ENCODE measurements at regions not wholly inside any gene's neighbourhood (a gene's known extent, or its start where the extent isn't known, plus 50 kb on each side); places are given as distances from the start of the nearest gene placed in this dataset.
A peak's percentile ranks its signal among the peaks of the same experiment; 100 is the strongest.

DNA sequence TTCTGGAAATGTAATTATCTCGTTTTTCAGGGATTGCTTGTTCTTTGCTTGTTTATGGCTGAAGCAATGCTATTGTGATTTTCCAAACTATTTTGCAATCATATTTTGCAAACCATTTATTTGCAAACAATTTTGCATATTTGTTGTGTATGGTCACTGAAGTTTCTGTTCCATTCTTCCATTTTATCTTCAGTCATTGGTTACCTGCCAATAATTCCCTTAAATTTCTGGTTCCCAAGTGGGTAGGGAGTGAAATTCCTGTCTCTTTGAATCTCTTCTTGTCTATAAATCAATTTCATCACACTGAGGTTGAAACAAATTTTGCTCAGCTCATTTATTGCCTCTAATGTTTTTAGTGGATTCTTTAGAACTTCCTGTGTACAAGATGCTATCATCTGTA is 401.7 kb upstream of the VWC2 start:
- no peak for DNase-seq (ENCODE audit: low spot score)

GRCh38 chr7:49376817-49377375 is 396.5 kb upstream of the VWC2 start:
- no peak for DNase-seq (ENCODE audit: low spot score)

DNA sequence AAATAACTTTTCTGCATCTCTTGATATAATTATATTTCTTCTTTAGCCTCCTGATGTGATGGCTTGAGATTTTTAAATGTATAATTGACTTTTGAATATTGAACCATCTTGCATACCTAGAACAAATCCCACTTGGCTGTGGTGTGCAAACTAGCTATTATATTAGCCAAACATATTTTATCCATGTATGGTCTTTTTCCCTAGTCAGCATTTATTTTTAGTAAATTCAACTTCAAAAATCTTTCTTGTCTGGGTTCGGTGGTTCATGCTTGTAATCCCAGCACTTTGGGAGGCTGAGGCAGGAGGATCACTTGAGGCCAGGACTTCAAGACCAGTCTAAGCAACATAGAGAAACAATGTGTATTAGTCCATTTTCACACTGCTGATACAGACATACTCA is 386.6 kb upstream of the VWC2 start:
- no peak for DNase-seq (ENCODE audit: low spot score)

DNA sequence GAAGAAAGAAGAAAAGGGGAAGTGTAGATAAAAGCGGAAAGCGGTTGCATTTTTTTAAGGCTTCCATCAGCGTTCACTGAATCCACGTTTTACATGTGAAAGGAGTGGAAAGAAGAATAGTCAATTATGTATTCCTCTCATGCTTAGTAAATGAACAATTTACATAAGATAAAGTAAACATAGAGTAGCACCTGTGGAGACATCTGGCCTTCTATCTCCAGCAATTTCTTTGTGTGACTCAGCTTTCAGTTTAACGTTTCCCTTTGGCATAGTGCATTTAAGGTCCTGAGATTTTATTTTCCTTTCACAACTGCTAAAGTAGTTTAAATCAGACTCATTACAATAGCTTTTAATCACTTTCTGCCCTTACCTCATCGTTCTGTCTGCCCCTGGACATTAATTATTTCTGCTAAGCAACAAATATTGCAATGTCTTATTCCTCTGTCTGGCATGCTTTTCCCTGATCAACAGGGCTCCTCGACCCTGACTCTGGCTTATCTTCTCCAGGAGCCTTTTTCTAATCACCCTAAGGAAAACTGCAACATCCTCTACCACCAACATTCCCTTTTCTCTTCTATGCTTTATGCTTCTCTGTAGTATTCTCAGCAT is 383.5 kb upstream of the VWC2 start:
- DNase-seq (ENCODE audit: low spot score) = no peak

GRCh38 chr7:49396229-49396628 is 377.2 kb upstream of the VWC2 start:
- no peak for DNase-seq (ENCODE audit: low spot score)

DNA sequence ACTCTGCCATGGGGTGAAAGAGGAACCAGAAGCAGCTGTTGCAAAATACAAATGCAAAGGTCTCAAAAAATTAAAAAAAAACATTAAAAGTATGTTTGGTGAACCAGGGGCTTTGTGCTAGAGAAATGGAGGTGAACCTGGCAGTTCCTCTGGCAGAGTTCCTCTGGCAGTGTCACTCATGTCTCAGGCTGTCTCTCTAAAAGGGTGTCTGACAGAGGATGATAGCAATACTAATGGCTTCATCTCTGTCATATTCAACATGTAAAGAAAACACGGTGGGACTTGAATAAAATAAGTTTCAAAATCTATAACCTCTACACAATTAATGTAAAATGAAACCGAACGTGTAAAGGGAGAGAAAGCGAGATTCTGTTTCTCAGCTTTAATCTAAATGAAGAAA is 375.7 kb upstream of the VWC2 start:
- DNase-seq (ENCODE audit: low spot score) = no peak

DNA sequence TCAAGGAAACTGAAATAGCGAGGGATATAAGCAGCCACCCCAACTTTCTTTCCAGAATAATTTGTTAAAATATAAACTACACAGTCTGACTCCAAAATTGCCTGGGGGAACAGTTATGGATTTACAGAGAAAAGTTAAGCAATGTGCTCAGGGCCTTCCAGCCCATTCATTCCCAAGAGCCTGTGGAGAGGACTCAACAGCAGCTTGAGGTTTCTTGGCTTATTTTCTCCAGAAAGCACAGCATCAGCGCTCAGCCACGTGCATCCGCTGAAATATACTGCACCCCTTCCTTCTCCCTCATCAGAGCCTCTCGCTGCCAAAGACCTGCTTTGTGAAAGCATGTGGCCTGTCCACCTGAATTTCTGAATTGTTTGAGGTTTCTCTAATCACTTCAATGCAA is 375.2 kb upstream of the VWC2 start:
- peak; percentile 58 for DNase-seq (ENCODE audit: low spot score)

GRCh38 chr7:49398746-49399145 is 374.7 kb upstream of the VWC2 start:
- peak; percentile 96 for DNase-seq (ENCODE audit: low spot score)

GRCh38 chr7:49400891-49401550 is 372.4 kb upstream of the VWC2 start:
- no peak for DNase-seq (ENCODE audit: low spot score)

GRCh38 chr7:49403844-49404243 is 369.6 kb upstream of the VWC2 start:
- DNase-seq (ENCODE audit: low spot score) = no peak

- DNase-seq (ENCODE audit: low spot score) = no peak
Measured at GRCh38 chr7:49407205-49407604, 366.2 kb upstream of the VWC2 start.

DNA sequence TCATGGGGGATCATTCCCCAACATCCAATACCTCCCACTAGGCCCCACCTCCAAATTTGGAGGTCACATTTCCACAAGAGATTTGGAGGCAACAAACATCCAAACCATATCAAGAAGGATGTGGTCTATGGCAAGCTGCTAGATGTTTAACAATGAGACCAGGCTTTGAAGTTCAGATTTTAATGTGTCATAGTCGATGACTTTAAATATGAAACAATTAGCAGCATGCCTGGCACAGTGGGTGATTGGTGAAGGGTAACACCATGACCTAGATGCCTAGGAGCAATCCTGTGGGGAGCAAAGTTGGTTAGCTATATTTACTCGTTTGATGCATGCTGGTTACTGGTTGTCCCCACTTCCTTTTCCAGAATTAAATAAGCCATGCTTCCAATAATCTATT is 356.4 kb upstream of the VWC2 start:
- no peak for DNase-seq (ENCODE audit: low spot score)

DNA sequence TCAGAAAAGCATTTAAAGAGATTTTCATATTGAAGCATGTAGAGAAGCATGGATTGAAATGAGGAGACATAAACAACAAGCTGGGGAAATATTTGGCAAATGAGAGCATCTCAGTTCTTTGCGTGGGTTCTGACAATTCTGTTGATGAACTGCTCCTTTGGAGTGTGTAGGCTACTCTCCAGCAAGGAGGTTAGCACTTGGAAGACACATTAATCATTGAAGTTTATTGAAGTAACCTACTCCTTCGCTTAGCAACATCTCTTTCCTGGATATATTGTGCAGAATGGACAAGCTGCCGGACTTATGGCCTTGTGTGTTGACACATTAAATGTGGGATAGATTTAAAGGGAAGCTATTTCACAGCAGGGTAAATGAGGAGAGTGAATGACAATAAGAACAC is 354.5 kb upstream of the VWC2 start:
- no peak for DNase-seq (ENCODE audit: low spot score)

DNA sequence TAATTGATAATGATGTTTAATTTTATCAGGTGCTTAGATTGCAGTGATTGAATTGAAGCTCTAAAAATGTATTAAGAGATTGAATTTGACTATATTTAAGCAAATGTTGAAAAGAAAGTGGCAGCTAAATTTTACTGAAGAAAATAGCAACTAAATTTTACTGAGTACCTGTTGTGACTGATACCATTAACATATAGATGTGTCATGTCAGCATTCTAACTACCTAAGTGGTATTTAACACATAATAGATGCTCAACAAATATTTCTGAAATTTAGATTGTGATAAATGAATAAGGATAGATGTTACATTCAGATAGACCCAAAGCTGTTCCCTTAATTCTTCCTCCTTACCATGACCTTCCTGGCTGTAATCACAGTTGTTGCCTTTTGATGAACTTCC is 350.9 kb upstream of the VWC2 start:
- no peak for DNase-seq (ENCODE audit: low spot score)

GRCh38 chr7:49424109-49424508 is 349.3 kb upstream of the VWC2 start:
- DNase-seq (ENCODE audit: low spot score) = no peak

GRCh38 chr7:49425277-49425818 is 348.1 kb upstream of the VWC2 start:
- no peak for DNase-seq (ENCODE audit: low spot score)

GRCh38 chr7:49432254-49432653 is 341.2 kb upstream of the VWC2 start:
- no peak for DNase-seq (ENCODE audit: low spot score)

GRCh38 chr7:49433794-49434193 is 339.6 kb upstream of the VWC2 start:
- DNase-seq (ENCODE audit: low spot score) = peak; percentile 62

DNA sequence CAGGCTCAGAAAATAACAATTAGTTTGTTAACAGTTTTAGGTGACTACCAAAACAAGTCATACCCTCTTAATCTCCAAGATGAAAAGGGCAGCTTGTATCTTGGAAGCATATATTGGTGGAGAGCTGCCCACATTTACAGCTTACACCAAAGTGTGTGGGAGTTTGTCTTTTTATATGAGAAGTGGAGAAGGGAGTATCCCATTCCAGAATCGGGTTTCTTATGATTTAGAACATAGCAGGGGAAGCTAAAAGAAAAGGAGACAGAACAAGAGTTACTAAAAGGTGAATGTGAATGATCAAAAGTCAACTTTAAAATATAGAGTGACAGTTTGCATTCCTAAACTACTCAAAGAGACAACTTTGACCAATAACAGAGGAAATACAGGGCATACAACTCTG is 338.6 kb upstream of the VWC2 start:
- no peak for DNase-seq (ENCODE audit: low spot score)

GRCh38 chr7:49438281-49438680 is 335.2 kb upstream of the VWC2 start:
- DNase-seq (ENCODE audit: low spot score) = no peak

- DNase-seq (ENCODE audit: low spot score) = no peak
Measured at GRCh38 chr7:49443515-49443914, 329.9 kb upstream of the VWC2 start.

GRCh38 chr7:49453486-49453885 is 320.0 kb upstream of the VWC2 start:
- no peak for DNase-seq (ENCODE audit: low spot score)

DNA sequence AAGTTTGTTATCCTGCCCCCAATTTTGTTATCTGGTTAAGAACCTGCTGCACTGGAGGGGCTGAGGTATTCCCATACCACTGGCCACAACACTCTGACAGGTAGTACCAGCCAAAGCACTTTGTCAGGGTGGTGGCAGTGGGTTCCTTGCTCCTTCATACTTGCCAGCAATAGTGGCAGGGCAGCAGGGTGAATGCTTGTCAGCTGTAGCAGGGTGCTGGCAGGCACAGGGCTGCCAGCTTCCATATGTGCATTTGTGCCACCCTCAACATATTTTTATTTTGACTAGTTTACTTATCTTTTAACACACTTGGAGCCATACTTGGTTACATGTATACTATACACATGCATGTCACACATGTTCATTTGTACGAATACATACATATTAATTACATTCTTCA is 294.0 kb upstream of the VWC2 start:
- DNase-seq (ENCODE audit: low spot score) = no peak
